ENCODE measurements at regions not wholly inside any gene's neighbourhood (a gene's known extent, or its start where the extent isn't known, plus 50 kb on each side); places are given as distances from the start of the nearest gene placed in this dataset.

DNA sequence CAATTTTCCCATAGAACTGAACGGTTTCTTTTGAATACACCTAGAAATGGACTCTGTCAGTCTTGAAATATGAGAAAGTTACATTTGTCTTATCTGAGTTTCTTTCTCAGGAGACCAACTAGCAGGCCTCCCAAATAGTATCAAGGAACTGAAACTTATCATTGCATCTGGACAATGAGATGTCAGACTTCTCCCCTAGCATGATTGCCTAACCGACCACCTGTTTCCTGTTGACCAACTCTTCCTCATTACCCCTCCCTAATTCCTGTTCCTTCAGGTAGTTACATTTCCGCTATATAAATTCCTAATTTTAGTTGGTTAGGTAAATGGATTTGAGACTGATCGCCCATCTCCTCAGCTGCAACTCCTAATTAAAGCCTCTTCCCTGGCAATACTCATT lies 1587.3 kb downstream of the NCAM2 start:
- TF ChIP-seq, protein P1, sequence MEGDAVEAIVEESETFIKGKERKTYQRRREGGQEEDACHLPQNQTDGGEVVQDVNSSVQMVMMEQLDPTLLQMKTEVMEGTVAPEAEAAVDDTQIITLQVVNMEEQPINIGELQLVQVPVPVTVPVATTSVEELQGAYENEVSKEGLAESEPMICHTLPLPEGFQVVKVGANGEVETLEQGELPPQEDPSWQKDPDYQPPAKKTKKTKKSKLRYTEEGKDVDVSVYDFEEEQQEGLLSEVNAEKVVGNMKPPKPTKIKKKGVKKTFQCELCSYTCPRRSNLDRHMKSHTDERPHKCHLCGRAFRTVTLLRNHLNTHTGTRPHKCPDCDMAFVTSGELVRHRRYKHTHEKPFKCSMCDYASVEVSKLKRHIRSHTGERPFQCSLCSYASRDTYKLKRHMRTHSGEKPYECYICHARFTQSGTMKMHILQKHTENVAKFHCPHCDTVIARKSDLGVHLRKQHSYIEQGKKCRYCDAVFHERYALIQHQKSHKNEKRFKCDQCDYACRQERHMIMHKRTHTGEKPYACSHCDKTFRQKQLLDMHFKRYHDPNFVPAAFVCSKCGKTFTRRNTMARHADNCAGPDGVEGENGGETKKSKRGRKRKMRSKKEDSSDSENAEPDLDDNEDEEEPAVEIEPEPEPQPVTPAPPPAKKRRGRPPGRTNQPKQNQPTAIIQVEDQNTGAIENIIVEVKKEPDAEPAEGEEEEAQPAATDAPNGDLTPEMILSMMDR (IDR thresholded peaks at IDR 0.05; ENCODE audit: insufficient read depth, low read depth, low read length): no peak
- no peak for TF ChIP-seq EZH2 (IDR thresholded peaks at IDR 0.05; ENCODE audit: insufficient read depth, low read length)

Data from astrocyte (in vitro differentiated cells and primary cell).